GM21390 (cell line): ENCODE measurements at regions not wholly inside any gene's neighbourhood (a gene's known extent, or its start where the extent isn't known, plus 50 kb on each side); places are given as distances from the start of the nearest gene placed in this dataset.
"Not testable (repeated sequence)": the region's sequence is repeated elsewhere in the genome, so short reads cannot be mapped to it uniquely, and the experiment has no call there.

ENCODE experiments used
- ATAC-seq: cut with Tn5 transposase; IDR thresholded peaks from one replicate; pipeline ENCODE4 v1.9.1; 2021; ENCODE audit not compliant: unreplicated experiment

DNA sequence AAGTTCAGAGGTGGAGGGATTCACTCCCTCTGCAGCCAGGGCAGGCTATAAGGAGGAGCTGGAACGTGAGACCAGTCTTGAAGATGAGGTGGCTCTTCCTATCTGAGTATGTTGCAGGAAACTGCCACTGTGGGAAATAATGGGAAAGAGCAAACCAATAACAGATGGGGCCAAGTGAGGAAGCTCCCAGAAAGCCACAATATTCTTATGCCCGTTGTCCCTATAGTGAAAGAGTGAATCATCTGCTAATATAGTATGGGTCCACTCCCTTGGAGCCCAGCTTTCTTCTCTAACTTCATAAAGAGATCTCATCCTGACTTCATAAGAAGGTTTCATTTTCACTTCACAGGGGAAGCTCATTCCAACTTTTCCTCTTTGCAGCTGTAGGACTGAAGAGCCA, 206.4 kb downstream of the BLID start:
- ATAC-seq = no peak

DNA sequence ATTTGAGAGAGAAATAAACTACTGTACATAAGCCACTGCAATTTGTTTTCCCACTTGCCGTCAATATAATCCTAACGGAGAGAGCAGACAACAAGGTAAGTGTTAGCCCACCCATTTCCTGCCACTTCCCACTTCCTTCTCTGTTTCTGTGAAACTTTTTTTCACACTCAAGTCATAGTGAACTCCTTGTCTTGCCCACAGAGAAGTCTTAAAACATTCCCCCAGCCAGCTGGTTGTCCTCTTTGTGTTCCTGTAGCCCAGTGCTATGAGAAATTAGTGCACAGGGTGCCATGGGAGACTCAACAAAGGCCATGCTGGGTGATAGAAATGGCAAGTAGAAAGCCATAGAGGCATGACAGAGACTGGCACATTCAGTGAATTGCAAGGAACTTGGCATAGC, 208.6 kb downstream of the BLID start:
- no peak for ATAC-seq

DNA sequence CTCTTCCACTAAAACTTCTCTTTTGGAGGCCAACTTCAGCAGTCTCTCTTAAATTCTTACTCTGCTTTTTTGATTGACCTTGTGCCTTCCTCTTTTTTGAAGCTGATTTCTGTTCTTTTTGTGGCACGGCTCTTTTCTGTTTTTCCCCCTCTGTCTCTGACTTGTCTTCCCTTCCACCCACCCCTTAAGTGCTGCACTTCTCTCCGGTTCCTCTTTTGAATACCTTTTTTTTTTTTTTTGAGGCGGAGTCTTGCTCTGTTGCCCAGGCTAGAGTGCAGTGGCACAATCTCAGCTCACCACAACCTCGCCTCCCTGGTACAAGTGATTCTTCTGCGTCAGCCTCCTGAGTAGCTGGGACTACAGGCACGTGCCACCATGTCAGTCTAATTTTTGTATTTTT, 211.9 kb downstream of the BLID start:
- no peak for ATAC-seq

DNA sequence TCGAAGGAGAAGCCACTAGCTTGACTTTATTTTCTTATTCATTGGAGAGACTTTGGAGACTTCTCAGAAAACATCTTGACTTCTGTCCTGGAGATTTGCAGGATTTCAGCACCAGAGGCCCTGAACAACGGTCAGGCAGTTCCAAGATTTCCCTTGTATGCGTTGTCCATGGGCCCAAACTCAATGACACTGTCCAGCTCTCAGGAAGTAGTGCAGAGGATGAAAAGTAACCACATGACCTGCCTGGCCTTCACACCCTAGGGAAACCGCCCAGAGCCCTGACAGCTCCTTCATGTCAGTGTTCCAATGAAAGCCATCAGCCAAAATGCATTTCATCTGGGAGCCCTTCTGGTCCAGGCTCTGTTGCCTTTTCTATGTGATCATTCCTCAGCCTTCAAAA, 214.1 kb downstream of the BLID start:
- ATAC-seq = no peak

DNA sequence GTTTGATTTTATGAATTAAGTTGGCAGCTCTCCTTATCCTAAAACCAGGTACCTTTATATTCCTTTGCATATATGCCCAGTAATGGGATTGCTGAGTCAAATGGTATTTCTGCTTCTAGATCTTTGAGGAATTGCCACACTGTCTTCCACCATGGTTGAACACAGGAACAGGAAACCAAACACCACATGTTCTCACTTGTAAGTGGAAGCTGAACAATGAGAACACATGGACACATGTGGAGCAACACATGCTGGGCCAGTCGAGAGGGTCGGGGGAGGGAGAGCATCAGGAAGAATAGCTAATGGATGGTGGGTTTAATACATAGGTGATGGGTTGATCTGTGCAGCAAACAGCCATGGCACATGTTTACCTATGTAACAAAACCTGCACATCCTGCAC, 214.6 kb downstream of the BLID start:
- not testable (repeated sequence) for ATAC-seq

DNA sequence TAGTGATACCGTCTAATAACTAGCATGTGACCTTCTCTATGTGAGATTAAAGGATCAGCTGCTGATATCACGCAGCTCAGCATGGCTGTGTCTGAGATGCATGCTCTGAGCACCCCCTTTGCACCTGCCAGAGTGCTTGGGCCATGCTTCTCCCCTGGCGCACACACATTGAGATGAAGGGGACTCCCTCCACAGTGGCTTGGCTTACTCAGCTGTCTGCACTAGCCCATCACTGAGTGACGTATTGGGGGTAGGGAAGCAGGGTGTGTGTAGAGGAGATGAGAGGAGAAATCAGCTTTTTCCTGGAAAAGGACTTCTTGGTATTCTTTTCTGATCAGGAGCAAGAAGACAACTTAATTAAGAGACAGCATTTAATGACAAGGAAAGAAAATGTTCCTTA, 216.5 kb downstream of the BLID start:
- no peak for ATAC-seq

DNA sequence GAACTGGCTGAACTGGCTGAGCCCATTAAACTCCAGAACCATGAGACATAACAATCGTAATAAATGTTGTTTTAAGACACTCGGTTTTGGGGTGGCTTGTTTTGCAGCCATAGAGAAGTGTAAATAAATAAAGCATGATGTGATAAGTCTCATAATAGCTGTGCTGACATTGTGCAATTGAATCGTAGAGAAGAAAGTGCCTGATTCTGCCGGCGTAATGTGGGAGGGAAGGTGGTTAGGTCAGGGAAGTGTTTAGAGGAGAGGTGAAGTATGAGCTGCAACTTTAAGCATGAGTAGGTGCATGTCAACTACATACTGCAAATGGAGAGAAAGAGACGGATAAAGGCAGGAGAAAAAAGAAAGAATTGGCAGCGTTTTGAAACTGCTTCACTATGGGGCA, 217.1 kb downstream of the BLID start:
- ATAC-seq = no peak

DNA sequence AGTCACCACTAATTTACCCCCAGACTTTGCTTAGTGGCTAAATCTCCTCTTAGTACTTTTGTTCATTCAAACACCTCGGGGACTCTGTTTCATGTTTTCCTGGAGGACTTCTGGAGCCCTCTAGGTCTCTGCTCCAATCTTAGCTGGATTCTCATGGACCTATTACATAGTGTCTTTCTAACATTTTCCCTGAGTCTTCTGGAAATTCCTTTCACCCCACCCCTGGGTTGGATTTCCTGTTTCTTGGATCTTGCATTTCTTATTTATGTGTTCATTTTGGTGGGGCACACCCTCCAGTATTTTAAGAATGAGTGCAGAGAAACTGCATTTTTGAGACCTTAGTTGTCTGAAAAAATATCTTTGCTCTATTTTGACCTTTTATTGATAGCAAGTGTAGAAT, 220.1 kb downstream of the BLID start:
- no peak for ATAC-seq

DNA sequence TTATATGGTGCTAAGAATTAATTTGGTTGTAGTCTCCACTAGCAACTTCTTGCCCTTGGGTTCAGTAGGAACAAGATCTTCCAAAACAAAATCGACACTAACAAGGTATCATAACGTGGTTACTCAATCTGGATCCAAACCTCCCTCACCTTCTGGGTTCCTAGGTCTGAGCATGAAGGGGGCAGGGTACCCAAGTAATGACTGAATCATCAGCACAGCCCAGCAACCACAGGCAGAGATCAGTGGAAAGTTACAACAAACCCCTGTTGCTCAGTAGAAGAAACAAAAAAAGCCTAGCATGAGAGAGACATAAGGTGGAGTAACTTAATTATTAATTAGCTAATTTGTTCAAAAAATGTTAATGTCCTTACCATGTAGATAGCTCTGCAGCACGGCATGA, 221.4 kb downstream of the BLID start:
- no peak for ATAC-seq

DNA sequence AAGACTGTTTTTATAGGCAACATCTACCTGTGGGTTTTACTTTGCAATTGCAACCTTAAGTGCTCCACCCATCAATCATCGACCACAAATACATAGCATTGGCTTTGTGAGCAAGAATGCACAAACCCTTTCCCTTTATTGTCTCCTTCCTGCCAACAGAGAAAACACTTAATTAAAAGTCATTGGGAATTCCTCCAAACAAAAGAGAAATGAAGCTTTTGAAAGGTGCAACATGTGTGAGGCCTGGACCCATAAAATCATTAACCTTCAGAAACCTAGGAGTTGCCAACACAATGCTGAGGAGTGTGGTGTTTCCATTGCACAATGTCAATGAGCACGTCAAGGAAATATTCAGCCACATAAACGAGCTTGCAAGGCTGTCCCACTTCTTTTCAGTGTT, 223.2 kb downstream of the BLID start:
- no peak for ATAC-seq

DNA sequence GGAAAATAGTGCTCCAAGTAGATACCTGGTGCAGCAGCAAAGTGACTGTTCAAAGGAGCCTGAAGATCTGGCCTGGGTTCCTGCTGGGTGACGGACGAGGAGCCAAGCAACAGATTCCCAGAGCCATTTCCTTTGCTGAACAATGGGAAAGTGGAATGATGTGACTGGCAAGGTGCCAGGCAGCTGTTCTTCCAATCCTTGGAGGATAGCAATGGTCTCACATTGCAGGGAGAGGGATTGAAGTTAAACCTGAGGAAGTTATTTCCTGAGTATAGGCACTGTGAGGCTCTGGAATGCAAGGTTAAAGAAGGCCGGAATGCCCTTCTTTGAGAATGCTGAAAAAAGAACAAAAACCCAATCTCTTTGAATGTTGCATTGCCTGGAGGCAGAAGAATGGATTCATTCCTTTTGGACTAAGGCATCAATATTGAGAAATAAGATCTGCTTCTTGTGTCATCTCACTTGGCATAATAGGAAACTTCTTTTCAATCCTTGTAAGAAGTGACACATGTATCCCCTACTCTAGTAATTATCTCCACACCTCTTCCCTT, 223.8 kb downstream of the BLID start:
- no peak for ATAC-seq

DNA sequence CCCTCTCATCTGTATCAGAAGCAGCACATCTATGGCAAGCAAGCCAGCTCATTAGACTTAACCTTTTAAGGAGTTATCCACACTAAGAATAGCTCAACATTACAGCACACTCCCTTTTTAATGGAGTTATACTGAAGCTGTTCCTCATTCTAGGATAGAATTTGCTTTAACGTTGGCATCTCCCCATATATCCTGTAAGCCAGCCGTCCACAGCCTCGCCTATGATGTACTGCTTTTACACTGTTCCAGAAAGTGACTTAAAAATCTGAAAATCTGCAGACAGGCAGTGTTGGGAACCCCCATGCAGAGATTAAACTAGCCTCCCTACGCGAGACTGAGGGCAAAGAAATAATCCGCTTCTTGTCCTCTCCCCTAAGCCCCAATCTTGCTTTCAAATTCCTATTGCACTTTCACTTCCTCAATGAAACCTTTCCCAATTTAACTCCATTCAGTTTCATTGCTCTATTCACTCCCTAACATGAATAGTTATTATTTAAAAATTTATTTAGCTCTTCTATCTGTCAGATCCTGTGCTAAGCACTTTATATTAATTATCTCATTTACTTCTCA, 225.0 kb downstream of the BLID start:
- no peak for ATAC-seq

DNA sequence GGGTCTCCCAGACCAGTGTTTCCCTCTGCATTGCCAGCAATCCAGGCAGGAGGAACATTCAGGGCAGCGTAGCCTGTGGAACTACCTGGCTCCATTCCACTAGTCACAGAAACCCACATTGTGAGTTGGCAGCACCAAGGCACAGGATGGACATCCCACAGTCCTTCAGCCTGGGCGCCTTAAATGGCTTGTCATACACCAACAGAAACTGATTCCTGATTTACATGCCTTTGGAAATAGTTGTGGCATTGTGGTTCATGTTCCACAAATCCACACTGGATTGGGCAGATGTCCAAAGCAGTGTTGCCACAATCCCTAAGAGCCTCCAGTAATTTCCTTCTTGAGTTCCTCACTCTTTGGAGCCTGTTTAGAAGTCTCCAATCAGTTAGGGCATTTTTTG, 225.6 kb downstream of the BLID start:
- ATAC-seq = no peak

DNA sequence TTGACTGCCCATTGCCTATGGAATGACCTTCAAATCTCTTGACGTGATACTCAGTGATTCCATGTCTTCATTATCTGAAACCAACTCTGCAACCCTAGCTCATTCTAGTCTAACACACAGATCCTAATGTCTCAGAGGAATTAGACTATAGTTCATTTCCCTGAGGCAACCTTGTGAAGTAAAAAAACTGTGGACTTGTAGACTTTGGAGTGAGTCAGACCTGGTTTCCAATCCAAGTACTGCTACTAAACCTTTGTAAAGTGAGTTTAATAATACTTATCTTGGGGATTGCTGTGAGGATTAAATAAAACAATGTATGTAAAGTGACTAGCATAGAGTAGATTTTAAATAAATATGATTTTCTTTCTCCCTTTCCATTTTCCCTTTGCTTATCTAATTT, 226.1 kb downstream of the BLID start:
- ATAC-seq = no peak

DNA sequence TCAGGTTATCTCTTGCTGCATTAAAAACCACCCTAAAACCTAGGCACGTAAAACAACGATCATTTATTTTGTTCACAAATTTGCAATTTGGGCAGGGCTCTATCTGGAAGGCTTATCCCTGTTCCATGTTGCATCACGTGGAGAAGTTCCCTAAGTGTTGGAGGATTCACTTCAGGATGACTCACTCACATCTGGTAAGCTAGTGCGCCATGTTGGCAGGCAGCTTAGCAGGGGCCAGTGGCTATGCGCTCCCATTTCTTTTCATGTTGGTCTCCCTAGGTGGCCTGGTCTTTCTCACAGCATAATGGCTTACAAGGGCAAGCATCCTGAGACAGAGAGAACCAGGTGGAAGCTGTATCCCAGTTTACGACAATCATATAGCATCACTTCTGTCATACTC, 226.8 kb downstream of the BLID start:
- ATAC-seq = no peak

DNA sequence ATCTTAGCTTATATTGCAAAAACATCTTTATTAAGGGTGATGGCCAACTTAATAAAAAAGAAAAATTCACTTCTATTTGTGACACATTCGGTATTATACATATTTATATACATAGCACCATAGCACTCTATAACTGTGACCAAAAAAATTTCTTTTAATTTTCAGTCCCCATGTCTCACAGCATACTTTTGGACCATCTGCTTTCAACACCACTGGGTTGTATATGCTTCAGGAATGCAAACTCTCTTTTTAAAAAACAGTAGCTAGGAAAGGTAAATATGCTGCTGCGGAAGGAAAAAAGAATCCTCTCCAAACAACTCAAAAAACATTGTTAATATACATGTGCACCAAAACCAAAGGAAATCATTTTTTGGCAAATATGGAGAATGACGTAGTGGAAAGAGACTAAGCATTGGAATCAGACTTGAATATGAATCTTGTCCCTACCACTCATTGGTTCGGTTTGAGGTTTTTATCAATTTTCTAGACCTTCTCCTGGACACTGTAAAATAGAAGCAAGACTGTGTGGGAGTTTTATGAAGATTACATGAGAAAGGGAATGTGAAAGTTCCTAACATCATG, 227.9 kb downstream of the BLID start:
- ATAC-seq = no peak

DNA sequence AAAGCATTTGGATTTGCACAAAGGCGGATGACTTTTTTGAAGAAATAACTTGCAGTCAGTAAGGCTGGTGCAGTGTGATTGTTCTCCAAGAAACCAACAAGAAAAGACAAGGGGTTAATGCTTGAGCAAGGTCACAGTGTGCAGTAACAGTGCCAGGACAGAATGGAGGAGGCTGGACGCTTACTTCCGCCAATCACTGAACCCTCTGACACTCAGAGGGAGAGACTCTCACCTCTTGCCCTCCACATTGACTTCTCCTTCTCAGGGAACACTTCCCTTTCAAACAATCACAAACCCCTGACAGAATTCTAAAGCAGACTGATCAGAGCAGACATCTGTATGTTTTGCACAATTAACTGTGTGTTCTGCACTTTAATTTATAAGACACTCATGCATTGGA, 228.4 kb downstream of the BLID start:
- ATAC-seq = no peak

DNA sequence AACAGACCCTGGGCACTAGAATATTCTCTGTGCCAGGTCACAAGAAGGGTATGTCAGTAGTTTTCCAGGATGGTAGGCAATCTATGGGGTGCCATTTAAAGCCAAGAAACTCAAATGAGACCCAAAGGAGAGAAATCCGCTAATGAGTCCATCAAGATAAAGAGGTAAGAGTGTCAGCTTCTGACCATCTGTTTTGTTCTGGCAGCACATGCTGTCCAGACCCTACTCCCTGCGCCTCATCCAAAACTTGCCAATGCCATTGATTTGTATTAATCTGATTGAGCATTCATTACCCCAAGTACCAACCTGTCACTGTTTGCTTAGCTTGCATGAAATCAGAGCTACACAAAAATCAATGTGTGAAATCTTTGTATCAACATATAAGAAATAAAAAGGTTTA, 229.0 kb downstream of the BLID start:
- no peak for ATAC-seq

DNA sequence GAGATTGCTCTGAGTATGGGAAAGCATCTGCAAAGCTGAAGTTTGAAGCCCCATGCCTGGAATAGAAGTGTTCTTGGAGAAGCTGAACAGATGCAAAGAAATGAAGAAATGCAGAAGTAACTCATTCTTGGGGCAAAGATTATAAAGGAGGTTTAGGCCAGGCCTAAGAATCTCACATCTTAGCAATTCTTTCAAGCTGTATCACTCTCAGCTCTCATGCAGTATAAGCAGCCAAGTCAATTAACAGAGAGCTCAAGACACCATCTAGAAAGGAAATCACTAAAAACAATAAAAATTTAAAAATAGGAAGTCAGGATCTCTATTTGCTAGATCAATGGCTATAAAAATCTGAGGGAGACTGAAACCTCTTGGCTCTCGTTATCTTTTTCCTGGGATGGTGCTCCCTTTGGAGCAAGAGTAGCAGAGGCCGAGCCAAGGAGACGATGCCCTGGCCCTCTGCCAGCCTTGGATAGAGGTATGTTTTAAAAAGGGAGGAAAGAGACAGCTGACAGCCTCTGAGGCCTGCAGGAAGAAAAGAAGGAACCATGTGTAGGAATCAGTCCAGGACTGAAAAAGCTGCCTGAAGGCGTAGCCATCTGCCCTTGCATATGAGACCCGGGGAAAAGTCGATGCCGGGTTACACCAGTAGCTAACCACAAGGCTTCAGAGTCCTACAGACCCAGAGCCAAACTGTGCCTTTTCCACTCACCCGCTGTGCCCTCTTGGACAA, 229.8 kb downstream of the BLID start:
- no peak for ATAC-seq

DNA sequence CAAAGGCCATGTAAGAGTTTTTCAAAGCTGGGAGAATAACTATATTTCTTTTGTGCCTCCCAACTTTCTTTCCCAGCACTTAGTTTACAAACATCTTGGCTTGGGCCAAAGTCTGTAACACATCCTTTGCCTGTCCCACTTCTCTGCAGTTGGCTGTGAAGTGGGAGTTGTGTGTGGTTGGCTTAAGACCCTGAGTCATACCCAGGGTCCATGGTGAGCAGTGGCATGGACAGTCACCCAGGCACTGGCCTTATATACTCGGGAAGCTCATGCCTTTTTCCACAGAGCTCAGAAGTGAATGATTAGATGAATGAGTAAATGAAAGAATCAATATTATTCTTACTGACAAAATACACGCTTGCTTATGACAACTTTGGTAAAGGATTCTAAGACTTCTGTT, 231.4 kb downstream of the BLID start:
- no peak for ATAC-seq

DNA sequence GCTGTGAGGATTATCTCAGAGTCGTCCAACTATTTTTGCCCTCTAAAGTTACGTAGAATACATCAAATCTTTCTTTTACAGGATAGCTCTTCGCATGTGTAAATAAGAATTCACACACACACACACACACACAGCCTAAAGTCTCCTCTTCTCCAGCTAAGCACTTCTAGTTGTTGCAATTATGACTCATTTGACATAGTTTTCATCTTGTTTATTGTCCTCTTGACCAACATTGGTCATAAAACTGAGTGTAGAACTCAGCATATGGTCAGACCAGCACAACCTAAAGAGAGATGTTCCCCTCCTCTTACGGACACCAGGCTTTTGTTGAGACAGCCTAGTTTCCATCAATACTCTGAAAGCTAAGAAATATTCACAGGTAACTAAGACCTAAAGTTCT, 234.2 kb downstream of the BLID start:
- no peak for ATAC-seq

DNA sequence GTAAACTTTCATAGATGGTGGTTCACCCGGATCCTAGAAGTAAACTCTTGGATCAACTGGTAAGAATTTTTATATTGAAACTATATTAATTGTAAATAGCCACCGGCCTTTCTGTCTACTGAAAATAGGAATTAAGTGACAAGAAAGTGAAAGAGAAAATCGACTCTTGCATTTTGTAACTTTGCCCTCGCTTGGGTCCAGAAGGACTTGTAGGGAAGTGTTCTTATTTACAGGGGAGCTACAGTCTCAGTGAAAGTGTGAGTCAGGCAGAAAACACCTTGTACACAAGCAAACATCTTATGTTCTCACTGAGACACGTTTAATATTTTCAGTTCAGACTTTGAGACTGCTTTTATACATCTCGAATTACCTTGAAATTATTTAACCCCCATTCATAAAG, 238.9 kb downstream of the BLID start:
- no peak for ATAC-seq

DNA sequence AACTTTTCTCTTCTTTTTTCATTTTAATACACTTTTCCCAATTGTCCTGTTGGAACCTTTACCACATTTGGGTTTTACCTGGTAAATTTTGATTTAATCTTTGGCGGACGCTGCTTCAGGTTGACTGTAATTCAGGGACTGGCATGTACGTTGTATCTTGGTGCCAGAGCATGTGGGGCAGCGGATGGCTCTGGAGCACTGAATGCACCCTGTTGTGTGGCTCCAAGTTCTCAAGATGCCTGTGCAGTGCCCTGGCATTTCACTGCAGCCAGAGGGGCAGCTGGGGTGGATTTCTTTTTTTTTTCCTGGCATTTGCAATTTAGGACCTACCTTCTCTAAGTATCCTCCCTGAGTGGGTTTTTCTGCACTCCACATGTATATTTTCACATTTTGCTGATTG, 242.2 kb downstream of the BLID start:
- ATAC-seq = no peak
